ENCODE measurements at regions not wholly inside any gene's neighbourhood (a gene's known extent, or its start where the extent isn't known, plus 50 kb on each side); places are given as distances from the start of the nearest gene placed in this dataset.
"Not testable (repeated sequence)": the region's sequence is repeated elsewhere in the genome, so short reads cannot be mapped to it uniquely, and the experiment has no call there.

GRCh38 chr2:121837591-121837990 lies 82.1 kb downstream of the TSN start:
- no peak overlapping the region for H3K27ac ChIP-seq (ENCODE audit: low read depth, low read length)
- H3K4me1 ChIP-seq (ENCODE audit: control insufficient read depth, low read length) = peaks cover 13% of the 10 kb centered on the region
- no peak overlapping the region for H3K4me3 ChIP-seq (ENCODE audit: low read length)
- no peaks in the 10 kb centered on the region for H3K9me2 ChIP-seq (replicated peaks; ENCODE audit: control insufficient read depth, low read length)
- no peaks in the 10 kb centered on the region for H3F3A ChIP-seq (ENCODE audit: control insufficient read depth, insufficient read depth)
- H3K27me3 ChIP-seq (ENCODE audit: control insufficient read depth, low read length) = no peaks in the 10 kb centered on the region
- no peaks in the 10 kb centered on the region for H3K36me3 ChIP-seq (ENCODE audit: control insufficient read depth, low read length)
- no peak overlapping the region for H3K4me2 ChIP-seq (ENCODE audit: low read length)
- H3K79me2 ChIP-seq (ENCODE audit: control insufficient read depth, low read length) = no peaks in the 10 kb centered on the region
- TF ChIP-seq CTCF (IDR thresholded peaks at IDR 0.05; ENCODE audit: low read depth, low read length, poor library complexity, severe bottlenecking) (no peak), EZH2phosphoT487 (IDR thresholded peaks at IDR 0.05; ENCODE audit: borderline replicate concordance, low read length) (no peak)
- H3K9me3 ChIP-seq (ENCODE audit: control insufficient read depth, insufficient read depth, low read length) = no peaks in the 10 kb centered on the region
- H4K20me1 ChIP-seq (ENCODE audit: control insufficient read depth, insufficient read depth, low read depth, low read length) = no peaks in the 10 kb centered on the region

DNA sequence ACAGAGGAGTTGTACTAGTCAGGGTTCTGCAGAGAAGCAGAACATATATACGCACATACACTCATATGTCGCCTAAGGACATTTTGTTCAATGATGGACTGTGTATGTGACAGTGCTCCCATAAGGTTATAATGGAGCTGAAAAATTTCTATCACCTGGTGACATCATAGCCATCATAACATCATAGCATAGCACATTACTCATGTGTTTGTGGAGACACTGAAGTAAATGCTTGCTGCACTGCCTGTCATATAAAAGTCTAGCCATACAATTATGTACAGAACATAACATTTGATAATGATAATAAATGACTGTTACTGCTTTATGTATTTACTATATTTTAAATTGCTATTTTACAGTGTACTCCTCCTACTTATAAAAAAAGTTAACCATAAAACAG lies 83.1 kb downstream of the TSN start:
- Histone ChIP-seq H3K4me2 (ENCODE audit: low read length) (no peak overlapping the region), H3K27ac (ENCODE audit: low read depth, low read length) (no peak overlapping the region), H4K20me1 (ENCODE audit: control insufficient read depth, insufficient read depth, low read depth, low read length) (no peaks in the 10 kb centered on the region), H3K9me2 (replicated peaks; ENCODE audit: control insufficient read depth, low read length) (no peaks in the 10 kb centered on the region), H3F3A (ENCODE audit: control insufficient read depth, insufficient read depth) (no peaks in the 10 kb centered on the region), H3K4me1 (ENCODE audit: control insufficient read depth, low read length) (peaks cover 13% of the 10 kb centered on the region), H3K9me3 (ENCODE audit: control insufficient read depth, insufficient read depth, low read length) (no peaks in the 10 kb centered on the region), H3K4me3 (ENCODE audit: low read length) (no peak overlapping the region), H3K36me3 (ENCODE audit: control insufficient read depth, low read length) (no peaks in the 10 kb centered on the region), H3K27me3 (ENCODE audit: control insufficient read depth, low read length) (no peaks in the 10 kb centered on the region), H3K79me2 (ENCODE audit: control insufficient read depth, low read length) (no peaks in the 10 kb centered on the region)
- TF ChIP-seq CTCF (IDR thresholded peaks at IDR 0.05; ENCODE audit: low read depth, low read length, poor library complexity, severe bottlenecking) (no peak), EZH2phosphoT487 (IDR thresholded peaks at IDR 0.05; ENCODE audit: borderline replicate concordance, low read length) (no peak)

DNA sequence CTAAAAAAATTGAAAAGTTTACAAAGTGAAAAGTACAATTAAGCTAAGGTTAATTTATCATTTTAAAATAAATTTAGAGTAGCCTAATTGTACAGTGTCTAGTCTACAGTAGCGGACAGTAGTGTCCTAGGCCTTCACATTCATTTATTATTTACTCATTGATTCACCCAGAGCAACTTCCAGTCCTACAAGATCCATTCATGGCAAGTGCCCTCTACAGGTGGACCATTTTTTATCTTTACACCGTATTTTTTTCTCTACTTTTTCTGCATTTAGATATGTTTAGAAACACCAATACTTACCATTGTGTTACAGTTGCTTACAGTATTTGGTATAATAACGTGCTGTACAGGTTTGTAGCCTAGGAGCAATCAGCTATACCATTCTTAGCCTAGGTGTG lies 84.1 kb downstream of the TSN start:
- Histone ChIP-seq H3K9me3 (ENCODE audit: control insufficient read depth, insufficient read depth, low read length) (no peaks in the 10 kb centered on the region), H3K4me1 (ENCODE audit: control insufficient read depth, low read length) (peaks cover 13% of the 10 kb centered on the region), H3F3A (ENCODE audit: control insufficient read depth, insufficient read depth) (no peaks in the 10 kb centered on the region), H3K36me3 (ENCODE audit: control insufficient read depth, low read length) (no peaks in the 10 kb centered on the region), H3K9me2 (replicated peaks; ENCODE audit: control insufficient read depth, low read length) (no peaks in the 10 kb centered on the region), H3K4me3 (ENCODE audit: low read length) (no peak overlapping the region), H3K4me2 (ENCODE audit: low read length) (no peak overlapping the region), H4K20me1 (ENCODE audit: control insufficient read depth, insufficient read depth, low read depth, low read length) (no peaks in the 10 kb centered on the region), H3K79me2 (ENCODE audit: control insufficient read depth, low read length) (no peaks in the 10 kb centered on the region), H3K27me3 (ENCODE audit: control insufficient read depth, low read length) (no peaks in the 10 kb centered on the region), H3K27ac (ENCODE audit: low read depth, low read length) (no peak overlapping the region)
- TF ChIP-seq EZH2phosphoT487 (IDR thresholded peaks at IDR 0.05; ENCODE audit: borderline replicate concordance, low read length) = no peak
- peak; percentile 49 for TF ChIP-seq CTCF (IDR thresholded peaks at IDR 0.05; ENCODE audit: low read depth, low read length, poor library complexity, severe bottlenecking)

DNA sequence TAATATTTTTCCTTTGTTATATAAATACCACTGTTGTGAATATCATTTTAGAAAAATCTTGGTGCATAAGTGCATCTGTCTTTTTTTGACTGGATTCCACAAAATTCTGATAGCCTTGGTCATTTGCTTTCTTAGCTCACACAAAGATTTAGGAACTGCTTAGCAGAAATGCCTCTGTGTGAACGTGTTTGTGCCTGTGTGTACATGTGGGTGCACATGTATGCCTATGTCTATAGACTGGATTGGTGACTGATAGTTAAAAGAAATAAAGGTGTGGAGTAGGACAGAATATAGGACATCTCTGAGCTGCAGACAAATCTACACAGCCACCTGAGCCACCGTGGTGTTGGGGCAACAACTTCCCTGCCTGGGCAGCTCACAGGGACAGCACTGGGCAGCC lies 93.8 kb downstream of the TSN start:
- H4K20me1 ChIP-seq (ENCODE audit: control insufficient read depth, insufficient read depth, low read depth, low read length) = no peaks in the 10 kb centered on the region
- H3K4me2 ChIP-seq (ENCODE audit: low read length) = no peak overlapping the region
- no peaks in the 10 kb centered on the region for H3K4me1 ChIP-seq (ENCODE audit: control insufficient read depth, low read length)
- H3K9me3 ChIP-seq (ENCODE audit: control insufficient read depth, insufficient read depth, low read length) = no peaks in the 10 kb centered on the region
- H3K4me3 ChIP-seq (ENCODE audit: low read length) = no peak overlapping the region
- no peaks in the 10 kb centered on the region for H3K9me2 ChIP-seq (replicated peaks; ENCODE audit: control insufficient read depth, low read length)
- no peak overlapping the region for H3K27ac ChIP-seq (ENCODE audit: low read depth, low read length)
- no peaks in the 10 kb centered on the region for H3K79me2 ChIP-seq (ENCODE audit: control insufficient read depth, low read length)
- no peaks in the 10 kb centered on the region for H3F3A ChIP-seq (ENCODE audit: control insufficient read depth, insufficient read depth)
- H3K36me3 ChIP-seq (ENCODE audit: control insufficient read depth, low read length) = no peaks in the 10 kb centered on the region
- H3K27me3 ChIP-seq (ENCODE audit: control insufficient read depth, low read length) = no peaks in the 10 kb centered on the region
- TF ChIP-seq EZH2phosphoT487 (IDR thresholded peaks at IDR 0.05; ENCODE audit: borderline replicate concordance, low read length) = no peak
- TF ChIP-seq CTCF (IDR thresholded peaks at IDR 0.05; ENCODE audit: low read depth, low read length, poor library complexity, severe bottlenecking) = no peak

- H3K36me3 ChIP-seq (ENCODE audit: control insufficient read depth, low read length); H3K27ac ChIP-seq (ENCODE audit: low read depth, low read length); H3K79me2 ChIP-seq (ENCODE audit: control insufficient read depth, low read length); H4K20me1 ChIP-seq (ENCODE audit: control insufficient read depth, insufficient read depth, low read depth, low read length); H3K4me2 ChIP-seq (ENCODE audit: low read length); H3F3A ChIP-seq (ENCODE audit: control insufficient read depth, insufficient read depth); H3K4me1 ChIP-seq (ENCODE audit: control insufficient read depth, low read length); H3K9me3 ChIP-seq (ENCODE audit: control insufficient read depth, insufficient read depth, low read length); H3K27me3 ChIP-seq (ENCODE audit: control insufficient read depth, low read length); H3K4me3 ChIP-seq (ENCODE audit: low read length); H3K9me2 ChIP-seq (replicated peaks; ENCODE audit: control insufficient read depth, low read length): not testable (repeated sequence)
These were observed 97.7 kb downstream of the TSN start for GRCh38 chr2:121853149-121853548.
